Body of pancreas (tissue), 4 donors: ENCODE measurements at regions not wholly inside any gene's neighbourhood (a gene's known extent, or its start where the extent isn't known, plus 50 kb on each side); places are given as distances from the start of the nearest gene placed in this dataset.

ENCODE experiments used
- CTCF ChIP-seq, 7 experiments: fragments of 450-650 bp in 4 of 7; fragments of 200-600 bp in 3 of 7; sonication (generic) in 3 of 7; IDR thresholded peaks; one replicate each; pipeline ENCODE4 v1.5.1; 2016 to 2019; ENCODE audit warnings: antibody characterized with exemption in 7 of 7
- POLR2A ChIP-seq, 3 donors: fragments of 450-650 bp; IDR thresholded peaks; one replicate each; pipeline ENCODE4 v1.6.1; 2016; ENCODE audit warnings: antibody characterized with exemption in 3 of 3, mild to moderate bottlenecking in 2 of 3

- TF ChIP-seq CTCF (IDR thresholded peaks at IDR 0.05) = no peak
- no peak for TF ChIP-seq POLR2A (IDR thresholded peaks at IDR 0.05)
Observed at GRCh38 chr2:207219081-207219630, 53.4 kb upstream of the KLF7 start.
